Cardiac muscle cell (in vitro differentiated cells and primary cell): ENCODE measurements at regions not wholly inside any gene's neighbourhood (a gene's known extent, or its start where the extent isn't known, plus 50 kb on each side); places are given as distances from the start of the nearest gene placed in this dataset.

ENCODE experiments used
- DNase-seq, 2 donors: peaks; one replicate each; pipeline versions ENCODE4 v3.0.0 to v3.0.0-alpha.2; 2010 to 2017; ENCODE audit warnings: low read depth in 1 of 2, low spot score in 1 of 2
- H3K27ac ChIP-seq: fragments of 200-600 bp; sonication (generic); 2 replicates; pipeline ENCODE4 v1.5.1; 2016
- H3K27me3 ChIP-seq: fragments of 200-600 bp; sonication (generic); 2 replicates; pipeline ENCODE4 v1.6.0; 2016; ENCODE audit warnings: control low read depth
- H3K36me3 ChIP-seq: fragments of 200-600 bp; sonication (generic); 2 replicates; pipeline ENCODE4 v1.5.1; 2016; ENCODE audit warnings: control low read depth
- H3K4me1 ChIP-seq: fragments of 200-600 bp; sonication (generic); 2 replicates; pipeline ENCODE4 v1.8.1; 2017; ENCODE audit warnings: low read depth, mild to moderate bottlenecking, mixed run types
- H3K4me3 ChIP-seq: fragments of 200-600 bp; sonication (generic); 2 replicates; pipeline ENCODE4 v1.5.1; 2016; ENCODE audit warnings: mild to moderate bottlenecking
- H3K9me3 ChIP-seq: fragments of 200-600 bp; sonication (generic); 2 replicates; pipeline ENCODE4 v1.5.1; 2017; ENCODE audit warnings: low read depth, mild to moderate bottlenecking, control low read depth
- TF ChIP-seq, protein P1 (sequence below): IDR thresholded peaks from 2 replicates; pipeline ENCODE4 v1.5.1; 2012; ENCODE audit warnings: low read depth, mild to moderate bottlenecking, low read length

DNA sequence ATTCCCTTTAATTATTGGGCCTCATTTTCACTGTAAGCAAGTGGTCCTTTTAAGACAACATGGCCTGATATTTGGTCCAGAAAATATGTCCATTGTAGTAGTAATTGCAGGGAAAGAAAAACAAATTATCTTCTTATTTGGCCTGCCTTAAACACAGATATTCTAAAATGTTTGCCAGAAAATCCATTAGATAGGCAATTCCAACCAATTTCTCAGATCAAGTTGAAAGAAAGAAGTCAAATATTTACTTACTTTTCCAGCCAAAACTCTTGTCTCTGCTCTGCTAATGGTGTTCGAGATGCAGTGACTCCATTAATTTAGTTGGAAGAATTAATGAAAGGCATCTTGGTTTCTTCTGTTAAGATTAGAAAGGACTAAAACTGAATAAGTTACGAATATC, 757.3 kb upstream of the IGFBP3 start:
- Histone ChIP-seq H3K27me3 (no peaks in the 10 kb centered on the region), H3K36me3 (no peaks in the 10 kb centered on the region), H3K4me3 (no peak overlapping the region), H3K27ac (no peak overlapping the region), H3K4me1 (no peaks in the 10 kb centered on the region), H3K9me3 (no peaks in the 10 kb centered on the region)
- TF ChIP-seq, protein P1, sequence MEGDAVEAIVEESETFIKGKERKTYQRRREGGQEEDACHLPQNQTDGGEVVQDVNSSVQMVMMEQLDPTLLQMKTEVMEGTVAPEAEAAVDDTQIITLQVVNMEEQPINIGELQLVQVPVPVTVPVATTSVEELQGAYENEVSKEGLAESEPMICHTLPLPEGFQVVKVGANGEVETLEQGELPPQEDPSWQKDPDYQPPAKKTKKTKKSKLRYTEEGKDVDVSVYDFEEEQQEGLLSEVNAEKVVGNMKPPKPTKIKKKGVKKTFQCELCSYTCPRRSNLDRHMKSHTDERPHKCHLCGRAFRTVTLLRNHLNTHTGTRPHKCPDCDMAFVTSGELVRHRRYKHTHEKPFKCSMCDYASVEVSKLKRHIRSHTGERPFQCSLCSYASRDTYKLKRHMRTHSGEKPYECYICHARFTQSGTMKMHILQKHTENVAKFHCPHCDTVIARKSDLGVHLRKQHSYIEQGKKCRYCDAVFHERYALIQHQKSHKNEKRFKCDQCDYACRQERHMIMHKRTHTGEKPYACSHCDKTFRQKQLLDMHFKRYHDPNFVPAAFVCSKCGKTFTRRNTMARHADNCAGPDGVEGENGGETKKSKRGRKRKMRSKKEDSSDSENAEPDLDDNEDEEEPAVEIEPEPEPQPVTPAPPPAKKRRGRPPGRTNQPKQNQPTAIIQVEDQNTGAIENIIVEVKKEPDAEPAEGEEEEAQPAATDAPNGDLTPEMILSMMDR, result no peak
- DNase-seq, result no peak

DNA sequence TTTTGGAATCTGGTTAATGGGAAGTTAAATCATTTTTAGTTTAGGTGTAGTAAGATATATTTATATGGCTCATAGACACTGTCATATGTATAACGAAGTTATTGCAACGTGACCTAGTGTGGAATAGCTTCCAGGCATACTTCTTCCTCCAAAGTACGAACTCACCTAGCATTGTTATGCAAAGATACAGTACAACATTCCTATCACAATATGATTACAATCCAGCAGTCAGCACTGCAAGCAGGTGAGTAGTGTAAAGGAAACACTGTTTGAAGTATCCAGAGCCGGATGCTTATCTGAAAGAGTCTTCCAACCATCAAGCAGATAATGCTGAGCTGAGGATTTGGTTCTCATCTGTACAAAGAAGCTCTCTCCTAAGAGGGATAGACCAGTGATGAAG, 754.4 kb upstream of the IGFBP3 start:
- no peaks in the 10 kb centered on the region for H3K4me1 ChIP-seq
- H3K27ac ChIP-seq, result no peak overlapping the region
- TF ChIP-seq, protein P1, result no peak
- no peaks in the 10 kb centered on the region for H3K36me3 ChIP-seq
- no peak overlapping the region for H3K4me3 ChIP-seq
- no peak for DNase-seq
- H3K27me3 ChIP-seq, result no peaks in the 10 kb centered on the region
- H3K9me3 ChIP-seq, result no peaks in the 10 kb centered on the region

DNA sequence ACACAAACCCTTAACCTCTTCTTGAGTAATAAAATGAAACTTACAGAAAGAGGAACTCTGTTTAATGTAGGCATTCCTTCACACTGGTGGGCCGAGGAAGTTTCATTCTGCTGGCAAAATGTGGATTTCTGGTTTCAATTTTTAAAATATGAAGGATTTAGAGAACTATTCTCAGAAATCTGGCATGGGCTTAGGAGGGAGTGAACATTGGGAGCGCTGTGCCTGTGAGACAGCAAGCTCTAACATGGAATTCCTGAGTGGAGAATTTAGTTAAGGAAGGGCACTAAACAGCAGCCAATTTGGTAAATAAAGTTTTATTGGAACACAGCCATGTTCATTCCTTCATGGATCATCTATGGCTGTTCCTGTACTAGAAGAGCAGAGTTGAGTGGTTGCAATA, 751.8 kb upstream of the IGFBP3 start:
- Histone ChIP-seq H3K27ac (no peak overlapping the region), H3K4me3 (no peak overlapping the region), H3K36me3 (no peaks in the 10 kb centered on the region), H3K9me3 (no peaks in the 10 kb centered on the region), H3K27me3 (no peaks in the 10 kb centered on the region), H3K4me1 (no peaks in the 10 kb centered on the region)
- DNase-seq, result no peak
- TF ChIP-seq, protein P1, result no peak

DNA sequence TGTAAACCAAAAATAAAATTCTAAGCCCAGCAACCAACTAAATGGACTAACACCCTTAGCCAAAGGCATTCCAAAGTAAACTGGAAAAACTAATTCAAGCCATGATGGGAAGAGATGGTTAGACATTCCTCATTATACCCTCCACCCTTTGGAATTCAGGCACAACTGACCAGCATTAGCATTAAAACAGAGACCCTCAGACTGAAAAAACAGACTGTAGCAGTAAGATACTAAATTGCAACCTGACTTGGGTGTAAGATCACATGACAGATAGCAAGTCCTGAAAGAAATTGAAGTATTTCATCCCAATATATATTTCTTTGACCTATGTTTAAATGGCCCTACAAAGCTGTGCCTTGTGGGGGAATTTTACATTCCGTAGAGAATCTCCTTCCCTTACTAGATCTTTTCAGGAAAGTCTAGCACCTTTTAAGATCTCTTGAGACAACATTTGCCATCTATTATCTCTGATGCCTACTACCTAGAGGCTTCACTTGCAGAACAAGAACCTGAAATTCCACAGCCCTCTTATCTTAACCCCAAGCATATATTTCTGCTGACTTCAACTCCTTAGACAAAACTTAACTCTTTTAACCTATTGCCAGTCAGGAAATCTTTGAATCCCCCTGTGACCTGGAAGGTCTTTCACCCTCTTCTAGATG, 750.2 kb upstream of the IGFBP3 start:
- TF ChIP-seq, protein P1, result no peak
- H3K27me3 ChIP-seq, result no peaks in the 10 kb centered on the region
- DNase-seq, result no peak
- no peak overlapping the region for H3K27ac ChIP-seq
- no peaks in the 10 kb centered on the region for H3K9me3 ChIP-seq
- no peaks in the 10 kb centered on the region for H3K36me3 ChIP-seq
- H3K4me1 ChIP-seq, result no peaks in the 10 kb centered on the region
- no peak overlapping the region for H3K4me3 ChIP-seq

DNA sequence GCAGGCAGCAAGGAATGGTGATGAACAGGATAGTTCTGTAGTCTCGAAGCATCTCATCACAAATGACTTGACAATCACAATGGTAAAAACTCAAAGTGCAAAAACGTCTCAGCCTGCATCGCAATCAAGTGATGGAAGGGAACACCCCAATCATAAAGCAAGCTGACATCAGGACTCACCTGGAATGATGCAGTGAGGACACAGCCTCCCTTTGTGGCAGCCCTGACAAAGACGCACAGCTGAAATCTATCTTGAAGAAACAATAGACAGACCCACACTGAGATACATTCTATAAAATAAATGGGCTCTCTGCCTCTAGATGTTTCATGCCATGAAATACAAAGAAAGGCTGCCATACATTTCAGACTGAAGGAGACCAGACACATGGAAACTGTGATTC, 748.0 kb upstream of the IGFBP3 start:
- no peak overlapping the region for H3K4me3 ChIP-seq
- H3K4me1 ChIP-seq, result no peaks in the 10 kb centered on the region
- no peak overlapping the region for H3K27ac ChIP-seq
- no peaks in the 10 kb centered on the region for H3K9me3 ChIP-seq
- TF ChIP-seq, protein P1, result no peak
- no peak for DNase-seq
- no peaks in the 10 kb centered on the region for H3K36me3 ChIP-seq
- H3K27me3 ChIP-seq, result no peaks in the 10 kb centered on the region
